Neural progenitor cell (in vitro differentiated cells): ENCODE measurements at regions not wholly inside any gene's neighbourhood (a gene's known extent, or its start where the extent isn't known, plus 50 kb on each side); places are given as distances from the start of the nearest gene placed in this dataset.

Experiments
- DNase-seq: peaks from one replicate; pipeline ENCODE4 v3.0.0-alpha.2; 2016; ENCODE audit warnings: low spot score
- H2AFZ ChIP-seq: fragments of 200-600 bp; sonication (generic); replicated peaks from 2 replicates; pipeline ENCODE4 v1.6.1; 2016; ENCODE audit warnings: antibody characterized with exemption
- H3F3A ChIP-seq: fragments of 200-600 bp; sonication (generic); 2 replicates; pipeline ENCODE4 v1.6.1; 2016; ENCODE audit warnings: antibody characterized with exemption, low read depth
- H3K27ac ChIP-seq: fragments of 200-600 bp; sonication (generic); 2 replicates; pipeline ENCODE4 v1.5.1; 2016; ENCODE audit warnings: mild to moderate bottlenecking
- H3K27me3 ChIP-seq: fragments of 200-600 bp; sonication (generic); 2 replicates; pipeline ENCODE4 v1.6.1; 2016; ENCODE audit warnings: mild to moderate bottlenecking, moderate library complexity
- H3K36me3 ChIP-seq: fragments of 200-600 bp; sonication (generic); 2 replicates; pipeline ENCODE4 v1.5.1; 2016
- H3K4me1 ChIP-seq: fragments of 200-600 bp; sonication (generic); 2 replicates; pipeline ENCODE4 v1.6.1; 2016; ENCODE audit warnings: mixed run types
- H3K4me2 ChIP-seq: fragments of 200-600 bp; sonication (generic); 2 replicates; pipeline ENCODE4 v1.6.1; 2016
- H3K4me3 ChIP-seq: fragments of 200-600 bp; sonication (generic); 2 replicates; pipeline ENCODE4 v1.5.1; 2016
- H3K79me2 ChIP-seq: fragments of 200-600 bp; sonication (generic); 2 replicates; pipeline ENCODE4 v1.6.1; 2016; ENCODE audit warnings: low read depth
- H3K9ac ChIP-seq: fragments of 200-600 bp; sonication (generic); 2 replicates; pipeline ENCODE4 v1.6.1; 2016
- H3K9me3 ChIP-seq: fragments of 200-600 bp; sonication (generic); 2 replicates; pipeline ENCODE4 v1.5.1; 2016; ENCODE audit warnings: low read depth
- H4K20me1 ChIP-seq: fragments of 200-600 bp; sonication (generic); 2 replicates; pipeline ENCODE4 v1.6.1; 2016; ENCODE audit warnings: low read depth
- H3K27ac Mint-ChIP-seq: 3 replicates; pipeline ENCODE4 v1.8.0; 2021; ENCODE audit warnings: mixed read lengths
- H3K27me3 Mint-ChIP-seq: 2 replicates; pipeline ENCODE4 v1.8.0; 2022; ENCODE audit warnings: low read depth, mild to moderate bottlenecking, inconsistent platforms, moderate library complexity, mixed read lengths; ENCODE audit not compliant: insufficient read depth
- H3K36me3 Mint-ChIP-seq: 3 replicates; pipeline ENCODE4 v1.8.0; 2021; ENCODE audit warnings: mixed read lengths
- H3K4me1 Mint-ChIP-seq: 3 replicates; pipeline ENCODE4 v1.8.0; 2021; ENCODE audit warnings: mixed read lengths
- H3K4me3 Mint-ChIP-seq: 3 replicates; pipeline ENCODE4 v1.8.0; 2021; ENCODE audit warnings: mild to moderate bottlenecking, moderate library complexity, mixed read lengths
- H3K9me3 Mint-ChIP-seq: 3 replicates; pipeline ENCODE4 v1.8.0; 2020; ENCODE audit warnings: mixed read lengths
- CTCF ChIP-seq: fragments of 200-600 bp; sonication (generic); IDR thresholded peaks from 2 replicates; pipeline ENCODE4 v1.5.1; 2017; ENCODE audit warnings: antibody characterized with exemption, mild to moderate bottlenecking
- EZH2 ChIP-seq: fragments of 200-600 bp; sonication (generic); IDR thresholded peaks from 2 replicates; pipeline ENCODE4 v1.6.1; 2017; ENCODE audit warnings: antibody characterized with exemption, mild to moderate bottlenecking, moderate library complexity
- EZH2phosphoT487 ChIP-seq: fragments of 200-600 bp; sonication (generic); IDR thresholded peaks from 2 replicates; pipeline ENCODE4 v1.6.1; 2017; ENCODE audit warnings: antibody characterized with exemption

- peaks cover 30% of the 10 kb centered on the region for H3K9me3 Mint-ChIP-seq
- Histone ChIP-seq H3K4me2 (no peak overlapping the region), H3K4me3 (no peak overlapping the region), H3K36me3 (no peaks in the 10 kb centered on the region), H2AFZ (no peak overlapping the region), H3F3A (no peaks in the 10 kb centered on the region), H4K20me1 (no peaks in the 10 kb centered on the region), H3K27me3 (no peaks in the 10 kb centered on the region), H3K79me2 (no peaks in the 10 kb centered on the region), H3K9me3 (peaks cover 24% of the 10 kb centered on the region), H3K27ac (no peak overlapping the region), H3K4me1 (no peaks in the 10 kb centered on the region), H3K9ac (no peak overlapping the region)
- no peak overlapping the region for H3K4me3 Mint-ChIP-seq
- H3K4me1 Mint-ChIP-seq, result no peaks in the 10 kb centered on the region
- H3K27ac Mint-ChIP-seq, result no peak overlapping the region
- H3K27me3 Mint-ChIP-seq, result peaks cover 4% of the 10 kb centered on the region
- H3K36me3 Mint-ChIP-seq, result no peaks in the 10 kb centered on the region
- TF ChIP-seq EZH2phosphoT487 (no peak), EZH2 (no peak), CTCF (no peak)
- no peak for DNase-seq
Observed at GRCh38 chr16:35754391-35755369, 2295.3 kb downstream of the TP53TG3F start.

- H3K79me2 ChIP-seq, result no peaks in the 10 kb centered on the region
- no peaks in the 10 kb centered on the region for H4K20me1 ChIP-seq
- no peaks in the 10 kb centered on the region for H3K27me3 ChIP-seq
- Mint-ChIP-seq H3K4me1 (no peaks in the 10 kb centered on the region), H3K27ac (no peak overlapping the region), H3K27me3 (peaks cover 5% of the 10 kb centered on the region), H3K4me3 (no peak overlapping the region), H3K36me3 (no peaks in the 10 kb centered on the region), H3K9me3 (peaks cover 55% of the 10 kb centered on the region)
- no peaks in the 10 kb centered on the region for H3F3A ChIP-seq
- H3K4me3 ChIP-seq, result no peak overlapping the region
- no peak overlapping the region for H3K9ac ChIP-seq
- DNase-seq, result no peak
- no peaks in the 10 kb centered on the region for H3K36me3 ChIP-seq
- no peak overlapping the region for H2AFZ ChIP-seq
- H3K4me1 ChIP-seq, result no peaks in the 10 kb centered on the region
- TF ChIP-seq EZH2, result no peak
- TF ChIP-seq CTCF, result no peak
- TF ChIP-seq EZH2phosphoT487, result no peak
- H3K27ac ChIP-seq, result no peak overlapping the region
- no peak overlapping the region for H3K4me2 ChIP-seq
- H3K9me3 ChIP-seq, result peaks cover 45% of the 10 kb centered on the region
Observed at GRCh38 chr16:35788381-35788780, 2329.0 kb downstream of the TP53TG3F start.

- no peaks in the 10 kb centered on the region for H3K4me1 Mint-ChIP-seq
- no peak overlapping the region for H3K27ac ChIP-seq
- no peaks in the 10 kb centered on the region for H4K20me1 ChIP-seq
- H3K79me2 ChIP-seq, result no peaks in the 10 kb centered on the region
- peaks cover 20% of the 10 kb centered on the region for H3K9me3 ChIP-seq
- H3K4me1 ChIP-seq, result no peaks in the 10 kb centered on the region
- no peak for DNase-seq
- H3K4me3 ChIP-seq, result no peak overlapping the region
- H3K27me3 ChIP-seq, result no peaks in the 10 kb centered on the region
- H3K4me3 Mint-ChIP-seq, result no peak overlapping the region
- no peaks in the 10 kb centered on the region for H3F3A ChIP-seq
- no peak for TF ChIP-seq EZH2
- no peak for TF ChIP-seq EZH2phosphoT487
- TF ChIP-seq CTCF, result no peak
- no peak overlapping the region for H3K27ac Mint-ChIP-seq
- H3K9me3 Mint-ChIP-seq, result peaks cover 64% of the 10 kb centered on the region
- H3K36me3 Mint-ChIP-seq, result no peaks in the 10 kb centered on the region
- H3K4me2 ChIP-seq, result no peak overlapping the region
- no peak overlapping the region for H3K9ac ChIP-seq
- no peaks in the 10 kb centered on the region for H3K36me3 ChIP-seq
- H2AFZ ChIP-seq, result no peak overlapping the region
- peaks cover 5% of the 10 kb centered on the region for H3K27me3 Mint-ChIP-seq
Observed at GRCh38 chr16:35792516-35793285, 2333.3 kb downstream of the TP53TG3F start.
